HCT116 (cell line): ENCODE measurements at regions not wholly inside any gene's neighbourhood (a gene's known extent, or its start where the extent isn't known, plus 50 kb on each side); places are given as distances from the start of the nearest gene placed in this dataset.

Source experiments
- ATAC-seq: fragments of 200-7000 bp; cut with Tn5 transposase; 2 replicates; pipeline ENCODE4 v1.9.1; 2020; ENCODE audit warnings: mild to moderate bottlenecking, moderate library complexity
- BruUV-seq: library from RNA; stranded (reverse); fragments of 400-500 nt; replicated peaks from 2 replicates; lab custom pipeline; 2021; lab: Mats Ljungman, UMichigan
- CTCF ChIA-PET: fragments of 300-600 bp; sonication (Branson Sonifier 250); formaldehyde crosslinking; loops from one replicate; lab custom pipeline; 2021; ENCODE audit warnings: antibody characterized with exemption; lab: Charles Lee
- POLR2A ChIA-PET: fragments of 300-600, 350-600 bp; sonication (Branson Sonifier 250); formaldehyde crosslinking; loops from one replicate; lab custom pipeline; 2021; ENCODE audit warnings: antibody characterized with exemption; lab: Charles Lee
- RAD21 ChIA-PET, 2 experiments: fragments of 300-600 bp; sonication (Branson Sonifier 250); formaldehyde crosslinking; loops; one replicate each; lab custom pipeline; 2023; ENCODE audit warnings: low total read pairs in 2 of 2; ENCODE audit not compliant: uncharacterized antibody in 2 of 2, unreplicated experiment in 2 of 2, low non-redundant PET in 1 of 2; lab: Charles Lee
- DNase-seq: peaks from one replicate; pipeline ENCODE4 v3.0.0-alpha.2; 2010; ENCODE audit warnings: low read depth, low spot score
- H2AFZ ChIP-seq: fragments of 200-600 bp; shearing (Covaris generic), sonication (generic); 2 replicates; pipeline ENCODE4 v1.6.1; 2017; ENCODE audit warnings: low read depth, mixed run types, mixed read lengths, antibody characterized with exemption, low read length; ENCODE audit not compliant: poor library complexity, severe bottlenecking
- H3K27ac ChIP-seq: 2 replicates; pipeline ENCODE4 v1.5.1; 2012; ENCODE audit warnings: low read depth, low read length
- H3K27me3 ChIP-seq: fragments of 200-600 bp; sonication (generic); 2 replicates; pipeline ENCODE4 v1.6.1; 2016; ENCODE audit warnings: mixed run types, low read length, mixed read lengths; ENCODE audit not compliant: insufficient read depth
- H3K36me3 ChIP-seq, 2 experiments: fragments of 200-500 bp in 1 of 2; fragments of 200-600 bp in 1 of 2; sonication (Bioruptor generic) in 1 of 2; sonication (generic) in 1 of 2; 2 replicates each; pipeline versions ENCODE4 v1.5.1 to v1.6.1; 2014 to 2016; ENCODE audit warnings: low read length in 2 of 2, inconsistent platforms in 1 of 2, mixed read lengths in 1 of 2, mixed run types in 1 of 2; ENCODE audit not compliant: insufficient read depth in 2 of 2, control insufficient read depth in 1 of 2
- H3K4me1 ChIP-seq, 2 experiments: fragments of 200-600 bp in 1 of 2; sonication (generic) in 1 of 2; 2 replicates each; pipeline versions ENCODE4 v1.5.1 to v1.6.1; 2012 to 2017; ENCODE audit warnings: low read length in 2 of 2, inconsistent platforms in 1 of 2, mild to moderate bottlenecking in 1 of 2, mixed read lengths in 1 of 2, mixed run types in 1 of 2, moderate library complexity in 1 of 2; ENCODE audit not compliant: insufficient read depth in 2 of 2, control insufficient read depth in 1 of 2
- H3K4me2 ChIP-seq: fragments of 200-600 bp; sonication (generic); 2 replicates; pipeline ENCODE4 v1.6.1; 2017; ENCODE audit warnings: mixed run types, low read length, mixed read lengths
- H3K4me3 ChIP-seq, 2 experiments: fragments of 200-600 bp in 1 of 2; sonication (generic) in 1 of 2; replicated peaks in 1 of 2; 2 replicates each; pipeline ENCODE4 v1.5.1; 2011 to 2016; ENCODE audit warnings: low read length in 2 of 2, control low read depth in 1 of 2, low read depth in 1 of 2, mild to moderate bottlenecking in 1 of 2, mixed read lengths in 1 of 2, mixed run types in 1 of 2
- H3K79me2 ChIP-seq: fragments of 200-600 bp; sonication (generic); 2 replicates; pipeline ENCODE4 v1.6.1; 2017; ENCODE audit warnings: mild to moderate bottlenecking, mixed run types, low read length, moderate library complexity, mixed read lengths; ENCODE audit not compliant: insufficient read depth
- H3K9ac ChIP-seq: fragments of 200-600 bp; sonication (generic); 2 replicates; pipeline ENCODE4 v1.6.1; 2016; ENCODE audit warnings: low read length, mixed read lengths
- H3K9me2 ChIP-seq: fragments of 200-600 bp; sonication (generic), shearing (Covaris generic); 2 replicates; pipeline ENCODE4 v1.6.1; 2017; ENCODE audit warnings: mixed run types, mild to moderate bottlenecking, moderate library complexity; ENCODE audit not compliant: insufficient read depth
- H3K9me3 ChIP-seq, 2 experiments: fragments of 200-500 bp in 1 of 2; fragments of 200-600 bp in 1 of 2; sonication (Bioruptor generic) in 1 of 2; sonication (generic) in 1 of 2; 2 replicates each; pipeline ENCODE4 v1.6.1; 2014 to 2017; ENCODE audit warnings: low read length in 2 of 2, mixed read lengths in 2 of 2, inconsistent platforms in 1 of 2, low read depth in 1 of 2, mild to moderate bottlenecking in 1 of 2, mixed run types in 1 of 2, moderate library complexity in 1 of 2; ENCODE audit not compliant: control insufficient read depth in 1 of 2, insufficient read depth in 1 of 2
- H4K20me1 ChIP-seq: fragments of 200-600 bp; sonication (generic), shearing (Covaris generic); 2 replicates; pipeline ENCODE4 v1.6.1; 2017; ENCODE audit warnings: mixed run types, mild to moderate bottlenecking, moderate library complexity; ENCODE audit not compliant: insufficient read depth
- CEBPB ChIP-seq: IDR thresholded peaks from 2 replicates; pipeline ENCODE4 v1.6.1; 2012; ENCODE audit warnings: low read depth
- EZH2 ChIP-seq: fragments of 200-600 bp; sonication (generic); IDR thresholded peaks from 2 replicates; pipeline ENCODE4 v1.6.1; 2017; ENCODE audit warnings: antibody characterized with exemption, mixed run types
- EZH2phosphoT487 ChIP-seq: fragments of 200-600 bp; IDR thresholded peaks from 2 replicates; pipeline ENCODE4 v1.6.1; 2018; ENCODE audit warnings: antibody characterized with exemption, borderline replicate concordance
- JUND ChIP-seq: IDR thresholded peaks from 2 replicates; pipeline ENCODE4 v1.6.1; 2012
- RAD21 ChIP-seq: IDR thresholded peaks from 2 replicates; pipeline ENCODE4 v1.6.1; 2012; ENCODE audit warnings: low read depth, mild to moderate bottlenecking
- SIN3A ChIP-seq: IDR thresholded peaks from 2 replicates; pipeline ENCODE4 v1.6.1; 2012; ENCODE audit warnings: low read depth
- SP1 ChIP-seq: IDR thresholded peaks from 2 replicates; pipeline ENCODE4 v1.6.1; 2012; ENCODE audit warnings: low read depth
- SRF ChIP-seq: IDR thresholded peaks from 2 replicates; pipeline ENCODE4 v1.6.1; 2012; ENCODE audit warnings: low read depth
- TCF7L2 ChIP-seq: IDR thresholded peaks from 2 replicates; pipeline ENCODE4 v1.7.0; 2011; ENCODE audit warnings: borderline replicate concordance, inconsistent platforms; ENCODE audit not compliant: insufficient read depth, insufficient read length; ENCODE audit errors: extremely low read depth
- ZFX ChIP-seq: fragments of 450-650 bp; IDR thresholded peaks from 2 replicates; pipeline ENCODE4 v1.6.1; 2017
- intact Hi-C: fragments of 100-400 bp; cut with micrococcal nuclease; formaldehyde crosslinking; loops from 2 replicates; pipeline ENCODE4 v1.10.0; 2022
- TF ChIP-seq, protein P1 (sequence below): IDR thresholded peaks from 2 replicates; pipeline ENCODE4 v1.6.1; 2012; ENCODE audit warnings: low read depth
- TF ChIP-seq, protein P2 (sequence below), 3 experiments: fragments of 200-600 bp in 1 of 3; sonication (generic) in 1 of 3; IDR thresholded peaks in 2 of 3; conservative IDR thresholded peaks in 1 of 3; 2 replicates each; pipeline ENCODE4 v1.5.1; 2012 to 2017; ENCODE audit warnings: low read depth in 2 of 3, low read length in 2 of 3, antibody characterized with exemption in 1 of 3, borderline replicate concordance in 1 of 3, control low read depth in 1 of 3, mild to moderate bottlenecking in 1 of 3, mixed read lengths in 1 of 3, mixed run types in 1 of 3, moderate library complexity in 1 of 3; ENCODE audit not compliant: insufficient read depth in 1 of 3
- TF ChIP-seq, protein P3 (sequence below): IDR thresholded peaks from 2 replicates; pipeline ENCODE4 v1.6.1; 2012

DNA sequence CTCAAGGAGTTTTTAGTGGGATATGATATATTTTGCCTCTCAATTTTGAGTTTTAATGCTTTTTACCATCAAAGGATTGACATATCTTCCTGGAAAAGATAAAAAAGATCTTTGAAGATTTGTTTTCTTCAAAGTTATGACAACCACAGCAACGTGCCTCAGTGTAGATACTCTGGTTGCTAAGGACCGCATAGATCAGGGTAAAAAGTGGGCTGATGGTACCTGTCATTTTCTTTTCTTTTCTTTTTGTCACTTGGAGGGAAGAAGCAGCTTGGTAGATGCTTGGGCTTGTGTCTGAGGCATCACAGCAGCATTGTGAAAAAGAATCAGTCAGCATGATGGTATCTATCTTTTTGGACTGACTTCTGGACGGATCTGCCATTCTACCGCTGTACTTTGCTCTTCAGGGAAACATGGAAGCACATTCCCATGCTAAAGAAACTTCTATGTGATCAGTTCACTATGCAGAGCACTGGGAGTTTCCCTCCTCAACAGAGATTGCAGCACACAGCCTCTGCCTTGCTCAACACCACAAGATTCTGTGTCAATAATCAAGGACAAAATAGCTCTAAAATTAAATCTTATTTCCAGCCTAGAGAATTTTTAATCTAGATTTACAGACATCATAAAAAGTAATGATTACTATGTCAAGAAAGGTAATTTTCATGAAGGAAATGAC, 54.8 kb upstream of the SGK1 start (continued):
- TF ChIP-seq, protein P1, sequence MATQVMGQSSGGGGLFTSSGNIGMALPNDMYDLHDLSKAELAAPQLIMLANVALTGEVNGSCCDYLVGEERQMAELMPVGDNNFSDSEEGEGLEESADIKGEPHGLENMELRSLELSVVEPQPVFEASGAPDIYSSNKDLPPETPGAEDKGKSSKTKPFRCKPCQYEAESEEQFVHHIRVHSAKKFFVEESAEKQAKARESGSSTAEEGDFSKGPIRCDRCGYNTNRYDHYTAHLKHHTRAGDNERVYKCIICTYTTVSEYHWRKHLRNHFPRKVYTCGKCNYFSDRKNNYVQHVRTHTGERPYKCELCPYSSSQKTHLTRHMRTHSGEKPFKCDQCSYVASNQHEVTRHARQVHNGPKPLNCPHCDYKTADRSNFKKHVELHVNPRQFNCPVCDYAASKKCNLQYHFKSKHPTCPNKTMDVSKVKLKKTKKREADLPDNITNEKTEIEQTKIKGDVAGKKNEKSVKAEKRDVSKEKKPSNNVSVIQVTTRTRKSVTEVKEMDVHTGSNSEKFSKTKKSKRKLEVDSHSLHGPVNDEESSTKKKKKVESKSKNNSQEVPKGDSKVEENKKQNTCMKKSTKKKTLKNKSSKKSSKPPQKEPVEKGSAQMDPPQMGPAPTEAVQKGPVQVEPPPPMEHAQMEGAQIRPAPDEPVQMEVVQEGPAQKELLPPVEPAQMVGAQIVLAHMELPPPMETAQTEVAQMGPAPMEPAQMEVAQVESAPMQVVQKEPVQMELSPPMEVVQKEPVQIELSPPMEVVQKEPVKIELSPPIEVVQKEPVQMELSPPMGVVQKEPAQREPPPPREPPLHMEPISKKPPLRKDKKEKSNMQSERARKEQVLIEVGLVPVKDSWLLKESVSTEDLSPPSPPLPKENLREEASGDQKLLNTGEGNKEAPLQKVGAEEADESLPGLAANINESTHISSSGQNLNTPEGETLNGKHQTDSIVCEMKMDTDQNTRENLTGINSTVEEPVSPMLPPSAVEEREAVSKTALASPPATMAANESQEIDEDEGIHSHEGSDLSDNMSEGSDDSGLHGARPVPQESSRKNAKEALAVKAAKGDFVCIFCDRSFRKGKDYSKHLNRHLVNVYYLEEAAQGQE = no peak
- TF ChIP-seq SRF (no peak), EZH2phosphoT487 (no peak), ZFX (no peak)

DNA sequence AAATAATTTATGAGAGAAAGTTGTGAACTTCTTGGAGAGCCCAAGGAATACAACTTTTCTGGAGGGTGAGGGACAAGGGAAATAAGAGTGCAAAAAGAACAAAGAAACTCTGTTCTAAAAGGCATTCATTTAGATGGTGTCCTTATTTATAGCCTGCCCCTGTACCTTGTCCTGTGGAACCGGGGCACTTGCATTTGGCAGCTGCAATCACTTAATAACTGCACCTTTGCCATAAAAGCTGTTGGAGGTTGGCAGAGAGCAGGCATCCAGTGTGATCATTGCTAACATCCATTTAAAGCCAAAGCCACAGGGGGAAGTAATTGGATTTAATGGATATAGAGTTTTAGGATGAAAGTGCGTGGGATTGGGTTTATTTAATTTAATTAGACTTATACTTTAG, 50.8 kb upstream of the SGK1 start:
- Histone ChIP-seq H3K4me2 (no peak overlapping the region), H3K9ac (no peak overlapping the region), H3K9me3 (no peaks in the 10 kb centered on the region), H3K79me2 (no peaks in the 10 kb centered on the region), H3K27ac (no peak overlapping the region), H3K9me2 (no peaks in the 10 kb centered on the region), H3K4me3 (no peak overlapping the region), H4K20me1 (no peaks in the 10 kb centered on the region), H3K36me3 (no peaks in the 10 kb centered on the region), H3K4me1 (peaks cover 0 to 7% of the 10 kb centered on the region in 2 experiments; a peak in 3 of 4 replicates), H3K27me3 (no peaks in the 10 kb centered on the region), H2AFZ (no peak overlapping the region)
- ChIA-PET CTCF (no interaction called here), RAD21 (no interaction called here), POLR2A (no interaction called here)
- no TSS peak for BruUV-seq
- intact Hi-C loops = no loop called here
- ATAC-seq = no peak
- no peak for DNase-seq
- TF ChIP-seq, protein P2, sequence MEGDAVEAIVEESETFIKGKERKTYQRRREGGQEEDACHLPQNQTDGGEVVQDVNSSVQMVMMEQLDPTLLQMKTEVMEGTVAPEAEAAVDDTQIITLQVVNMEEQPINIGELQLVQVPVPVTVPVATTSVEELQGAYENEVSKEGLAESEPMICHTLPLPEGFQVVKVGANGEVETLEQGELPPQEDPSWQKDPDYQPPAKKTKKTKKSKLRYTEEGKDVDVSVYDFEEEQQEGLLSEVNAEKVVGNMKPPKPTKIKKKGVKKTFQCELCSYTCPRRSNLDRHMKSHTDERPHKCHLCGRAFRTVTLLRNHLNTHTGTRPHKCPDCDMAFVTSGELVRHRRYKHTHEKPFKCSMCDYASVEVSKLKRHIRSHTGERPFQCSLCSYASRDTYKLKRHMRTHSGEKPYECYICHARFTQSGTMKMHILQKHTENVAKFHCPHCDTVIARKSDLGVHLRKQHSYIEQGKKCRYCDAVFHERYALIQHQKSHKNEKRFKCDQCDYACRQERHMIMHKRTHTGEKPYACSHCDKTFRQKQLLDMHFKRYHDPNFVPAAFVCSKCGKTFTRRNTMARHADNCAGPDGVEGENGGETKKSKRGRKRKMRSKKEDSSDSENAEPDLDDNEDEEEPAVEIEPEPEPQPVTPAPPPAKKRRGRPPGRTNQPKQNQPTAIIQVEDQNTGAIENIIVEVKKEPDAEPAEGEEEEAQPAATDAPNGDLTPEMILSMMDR (IDR thresholded peaks at IDR 0.05 in 2 of 3, conservative IDR thresholded peaks at IDR 0.05 in 1 of 3; ENCODE audit: borderline replicate concordance in 1 of 3, insufficient read depth in 1 of 3, low read depth in 2 of 3, low read length in 2 of 3) = no peak
- no peak for TF ChIP-seq EZH2
- no peak for TF ChIP-seq JUND
- TF ChIP-seq RAD21 = no peak
- TF ChIP-seq SIN3A = no peak
- TF ChIP-seq, protein P1 = no peak
- TF ChIP-seq SRF = no peak
- no peak for TF ChIP-seq EZH2phosphoT487
- no peak for TF ChIP-seq TCF7L2
- TF ChIP-seq SP1 = no peak
- TF ChIP-seq, protein P3, sequence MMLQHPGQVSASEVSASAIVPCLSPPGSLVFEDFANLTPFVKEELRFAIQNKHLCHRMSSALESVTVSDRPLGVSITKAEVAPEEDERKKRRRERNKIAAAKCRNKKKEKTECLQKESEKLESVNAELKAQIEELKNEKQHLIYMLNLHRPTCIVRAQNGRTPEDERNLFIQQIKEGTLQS = no peak
- no peak for TF ChIP-seq CEBPB
